GM21360 (cell line): ENCODE measurements at regions not wholly inside any gene's neighbourhood (a gene's known extent, or its start where the extent isn't known, plus 50 kb on each side); places are given as distances from the start of the nearest gene placed in this dataset.
"Not testable (repeated sequence)": the region's sequence is repeated elsewhere in the genome, so short reads cannot be mapped to it uniquely, and the experiment has no call there.

Experiments used
- ATAC-seq: cut with Tn5 transposase; IDR thresholded peaks from one replicate; pipeline ENCODE4 v1.9.1; 2021; ENCODE audit warnings: mild to moderate bottlenecking, moderate library complexity; ENCODE audit not compliant: unreplicated experiment

GRCh38 chr5:119694284-119694683 lies 64.9 kb downstream of the FAM170A start:
- peak; percentile 79 for ATAC-seq

GRCh38 chr5:119706049-119706448 lies 76.7 kb downstream of the FAM170A start:
- no peak for ATAC-seq

- ATAC-seq, result peak; percentile 65
Observed at GRCh38 chr5:119708076-119708790, 78.9 kb downstream of the FAM170A start.

- ATAC-seq, result no peak
Observed at GRCh38 chr5:119721775-119722174, 92.4 kb downstream of the FAM170A start.

- ATAC-seq, result not testable (repeated sequence)
Observed at GRCh38 chr5:119725291-119725690, 95.9 kb downstream of the FAM170A start.

- ATAC-seq, result no peak
Observed at GRCh38 chr5:119726544-119726943, 97.2 kb downstream of the FAM170A start.

- no peak for ATAC-seq
Observed at GRCh38 chr5:119740225-119740624, 110.9 kb downstream of the FAM170A start.

GRCh38 chr5:119741691-119742090 lies 112.3 kb downstream of the FAM170A start:
- ATAC-seq, result no peak

GRCh38 chr5:119742311-119742710 lies 113.0 kb downstream of the FAM170A start:
- ATAC-seq, result no peak

GRCh38 chr5:119743927-119744326 lies 114.6 kb downstream of the FAM170A start:
- peak; percentile 95 for ATAC-seq

GRCh38 chr5:119745976-119746375 lies 116.6 kb downstream of the FAM170A start:
- no peak for ATAC-seq

GRCh38 chr5:119746984-119747383 lies 117.6 kb downstream of the FAM170A start:
- no peak for ATAC-seq

GRCh38 chr5:119750887-119751733 lies 121.8 kb downstream of the FAM170A start:
- no peak for ATAC-seq

- no peak for ATAC-seq
Observed at GRCh38 chr5:119751734-119752094, 122.4 kb downstream of the FAM170A start.

- ATAC-seq, result no peak
Observed at GRCh38 chr5:119752921-119753886, 123.8 kb downstream of the FAM170A start.

GRCh38 chr5:119754825-119755224 lies 125.5 kb downstream of the FAM170A start:
- not testable (repeated sequence) for ATAC-seq

- no peak for ATAC-seq
Observed at GRCh38 chr5:119757276-119757675, 127.9 kb downstream of the FAM170A start.

- not testable (repeated sequence) for ATAC-seq
Observed at GRCh38 chr5:119769695-119770693, 140.6 kb downstream of the FAM170A start.

GRCh38 chr5:119780145-119780544 lies 150.8 kb downstream of the FAM170A start:
- ATAC-seq, result not testable (repeated sequence)

- no peak for ATAC-seq
Observed at GRCh38 chr5:119785057-119785456, 155.7 kb downstream of the FAM170A start.
